ENCODE measurements at regions not wholly inside any gene's neighbourhood (a gene's known extent, or its start where the extent isn't known, plus 50 kb on each side); places are given as distances from the start of the nearest gene placed in this dataset.
"Not testable (repeated sequence)": the region's sequence is repeated elsewhere in the genome, so short reads cannot be mapped to it uniquely, and the experiment has no call there.

DNA sequence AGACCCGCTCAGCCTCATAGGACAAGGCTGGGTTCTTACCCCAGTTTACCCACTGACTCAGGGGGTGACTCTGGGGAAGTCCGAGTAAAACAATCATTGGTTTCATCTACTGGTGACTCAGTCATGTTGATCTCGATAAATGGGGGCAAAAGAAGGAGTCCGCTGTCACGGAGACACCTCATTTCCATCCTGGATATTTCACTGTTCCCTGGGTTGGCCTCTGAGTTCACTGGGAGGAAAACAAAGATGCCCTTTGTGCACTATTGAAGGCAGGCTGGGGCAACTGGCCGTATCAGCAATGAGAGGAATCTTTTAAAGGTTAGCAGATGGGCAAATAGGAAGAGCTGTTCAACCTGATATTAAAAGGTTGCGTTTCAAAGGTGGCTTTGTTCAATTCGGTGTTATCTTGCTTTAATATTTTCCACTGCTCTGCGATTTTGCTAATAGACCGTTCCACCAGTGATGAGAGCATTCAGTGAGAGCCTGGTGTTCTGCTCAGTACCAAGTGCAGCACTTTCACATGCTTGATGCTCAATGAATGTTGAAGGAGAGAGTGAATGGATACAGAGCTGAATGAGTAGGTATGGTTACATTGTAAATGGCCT lies 110.2 kb upstream of the EGFLAM start:
- no peak for DNase-seq

DNA sequence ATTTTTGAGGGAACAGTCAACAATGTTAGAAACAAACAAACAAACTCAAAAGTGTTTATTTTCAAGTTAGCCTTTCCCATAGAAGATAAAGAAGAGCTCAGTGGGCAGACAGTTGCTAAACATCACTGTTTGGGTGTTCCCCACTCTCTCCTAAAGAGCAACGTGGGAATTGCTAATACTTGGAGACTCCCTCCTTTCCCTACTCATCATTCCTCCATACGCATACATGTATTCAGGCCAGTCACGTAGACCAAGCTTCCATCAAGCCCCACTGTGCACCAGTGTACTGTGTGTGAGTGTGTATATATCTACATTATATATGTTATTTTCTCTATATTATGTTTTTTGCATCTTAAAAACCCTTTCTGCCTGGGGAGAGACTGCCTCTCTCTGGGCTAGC lies 115.0 kb upstream of the EGFLAM start:
- DNase-seq, result no peak

DNA sequence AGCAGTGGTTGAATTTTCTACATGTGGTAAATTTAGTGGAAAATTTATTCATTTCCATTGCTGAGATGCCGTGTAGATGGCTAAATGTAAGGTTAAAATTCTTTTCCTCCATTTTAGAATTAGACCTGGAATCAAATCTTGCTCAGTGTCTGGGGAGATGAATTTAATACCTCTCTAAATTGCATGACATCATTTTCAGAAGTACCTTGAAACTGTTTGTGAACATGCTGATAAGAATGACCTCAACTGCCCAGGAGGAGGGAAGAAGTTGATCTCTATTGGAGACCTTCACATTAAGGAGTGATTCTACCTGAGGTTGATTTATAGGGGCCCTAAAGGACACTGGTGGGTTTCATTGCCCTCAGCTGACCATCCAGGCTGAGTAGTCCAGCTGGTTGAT lies 116.7 kb upstream of the EGFLAM start:
- DNase-seq, result no peak

DNA sequence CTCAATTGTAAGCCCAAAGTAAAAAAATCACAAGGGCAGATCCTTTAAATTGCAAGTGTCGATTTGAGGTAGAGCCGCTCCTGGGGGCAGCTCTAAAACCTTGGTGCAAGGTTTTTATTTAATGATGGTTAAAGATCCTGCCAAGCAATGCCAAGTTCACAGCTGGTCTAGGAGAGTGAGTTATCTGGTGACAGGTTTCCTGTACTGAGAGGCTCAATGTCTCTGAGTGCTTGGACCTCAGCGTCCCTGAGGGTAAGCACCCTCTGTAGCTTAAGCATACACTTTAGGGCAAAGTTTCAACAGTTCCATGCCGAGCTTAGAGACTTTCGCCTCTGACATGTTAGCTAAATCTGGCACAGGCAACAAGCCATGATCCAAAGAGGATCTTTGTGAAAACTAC lies 119.8 kb upstream of the EGFLAM start:
- DNase-seq, result no peak

DNA sequence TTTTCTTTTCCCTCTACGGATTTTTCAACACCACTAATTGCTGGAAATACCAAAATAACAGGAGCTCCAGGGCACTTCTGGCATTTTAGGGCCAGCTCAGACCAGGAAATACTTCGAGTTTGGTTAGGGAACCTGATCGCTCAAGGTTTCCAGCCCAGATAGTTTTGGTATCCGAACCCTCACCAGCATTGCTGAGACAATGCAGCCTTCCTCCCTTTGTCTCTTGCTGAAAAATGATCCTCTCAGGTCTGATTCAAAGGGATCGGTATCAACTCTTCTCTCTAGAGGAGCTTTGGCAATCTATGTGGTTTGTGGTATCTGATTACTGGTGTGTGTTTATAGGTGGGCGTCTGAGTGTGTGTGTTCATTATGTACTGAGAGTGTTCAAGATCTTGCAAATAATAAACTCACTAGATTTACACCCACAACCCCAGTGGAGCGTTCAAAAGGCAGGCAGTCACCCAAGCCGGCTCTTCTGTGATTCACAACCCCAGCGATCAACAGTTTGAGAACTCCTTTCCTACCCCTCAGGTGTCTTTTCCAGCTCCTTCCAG lies 122.8 kb upstream of the EGFLAM start:
- no peak for DNase-seq

DNA sequence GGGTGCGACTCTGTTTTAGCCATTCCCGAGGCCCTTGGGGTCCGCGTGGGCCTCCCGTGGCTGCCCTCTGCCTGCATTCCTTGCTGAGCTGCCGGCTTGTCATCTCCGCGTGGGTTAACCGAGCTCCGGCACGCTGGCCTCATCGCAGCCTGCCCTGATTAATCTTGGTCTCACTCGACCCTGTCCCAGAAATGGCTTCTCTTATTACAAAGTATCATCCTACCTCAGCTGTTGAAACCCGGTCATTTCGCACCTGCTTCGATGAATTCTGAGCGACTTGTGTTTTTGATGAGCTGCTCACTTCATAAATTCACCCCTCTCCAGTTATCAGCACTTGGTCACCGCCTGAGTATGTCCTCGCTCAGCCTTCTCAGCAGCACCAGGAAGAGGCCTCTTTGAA lies 123.5 kb upstream of the EGFLAM start:
- DNase-seq, result no peak

DNA sequence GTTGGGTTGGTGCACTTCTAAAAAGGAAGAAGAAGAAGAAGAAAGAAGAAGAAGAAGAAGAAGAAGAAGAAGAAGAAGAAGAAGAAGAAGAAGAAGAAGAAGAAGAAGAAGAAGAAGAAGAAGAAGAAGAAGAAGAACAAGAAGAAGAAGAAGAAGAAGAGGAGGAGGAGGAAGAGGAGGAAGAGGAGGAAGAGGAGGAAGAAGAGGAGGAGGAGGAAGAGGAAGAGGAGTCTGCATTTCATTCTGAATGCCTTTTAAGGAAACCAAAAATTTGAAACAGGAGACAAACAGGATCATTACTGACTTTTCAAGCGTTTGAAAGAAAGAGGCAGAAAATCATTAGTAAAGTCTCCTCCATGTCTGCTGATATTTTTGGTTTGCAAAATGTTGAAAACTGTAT lies 124.1 kb upstream of the EGFLAM start:
- DNase-seq, result not testable (repeated sequence)

DNA sequence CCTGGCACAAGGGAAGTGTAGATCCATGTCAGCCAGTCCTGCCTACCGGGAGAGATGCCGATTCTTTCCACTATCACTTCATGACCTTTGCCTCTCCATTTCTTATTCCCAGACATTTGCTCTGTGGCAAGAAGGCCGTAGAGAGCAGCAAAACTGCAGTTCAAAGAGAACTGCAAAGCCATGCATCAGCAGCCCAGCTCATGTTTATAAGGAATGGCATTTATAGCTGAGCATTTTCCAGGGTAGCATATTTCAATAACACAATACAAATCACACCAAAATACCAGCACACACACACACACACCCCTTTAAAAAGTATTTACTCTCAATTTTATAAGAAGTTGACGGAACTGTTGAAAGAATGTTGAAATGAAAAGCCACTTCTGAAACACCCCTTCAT lies 126.7 kb upstream of the EGFLAM start:
- DNase-seq, result no peak

DNA sequence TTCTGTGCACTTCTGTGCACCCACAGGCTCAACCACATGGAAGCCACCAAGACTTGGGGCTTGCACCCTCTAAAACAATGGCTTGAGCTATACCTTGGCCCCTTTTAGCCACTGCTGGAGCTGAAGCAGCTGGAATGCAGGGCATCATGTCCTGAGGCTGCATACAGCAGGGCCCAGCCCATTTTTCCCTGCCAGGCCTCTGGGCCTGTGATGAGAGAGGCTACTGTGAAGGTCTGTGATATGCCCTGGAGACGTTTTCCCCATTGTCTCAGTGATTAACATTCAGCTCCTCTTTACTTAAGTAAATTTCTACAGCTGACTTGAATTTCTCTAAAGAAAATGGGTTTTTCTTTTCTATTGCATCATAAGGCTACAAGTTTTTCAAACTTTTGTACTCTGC lies 134.0 kb upstream of the EGFLAM start:
- no peak for DNase-seq

DNA sequence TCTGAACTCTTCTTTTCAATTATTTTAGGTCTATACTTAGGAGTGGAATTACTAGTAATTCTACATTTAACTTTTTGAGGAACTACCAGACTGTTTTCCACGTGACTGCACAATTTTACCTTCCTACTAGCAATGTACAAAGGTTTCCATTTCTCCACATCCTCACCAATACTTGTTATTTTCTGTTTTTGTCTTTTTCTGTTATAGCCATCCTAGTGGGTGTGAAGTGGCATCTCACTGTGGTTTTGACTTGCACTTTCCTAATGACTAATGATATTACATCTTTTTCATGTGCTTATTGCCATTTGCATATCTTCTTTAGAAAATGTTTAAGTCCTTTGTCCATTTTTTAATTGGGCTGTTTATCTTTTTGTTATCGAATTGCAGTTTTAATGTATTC lies 136.9 kb upstream of the EGFLAM start:
- DNase-seq, result no peak

DNA sequence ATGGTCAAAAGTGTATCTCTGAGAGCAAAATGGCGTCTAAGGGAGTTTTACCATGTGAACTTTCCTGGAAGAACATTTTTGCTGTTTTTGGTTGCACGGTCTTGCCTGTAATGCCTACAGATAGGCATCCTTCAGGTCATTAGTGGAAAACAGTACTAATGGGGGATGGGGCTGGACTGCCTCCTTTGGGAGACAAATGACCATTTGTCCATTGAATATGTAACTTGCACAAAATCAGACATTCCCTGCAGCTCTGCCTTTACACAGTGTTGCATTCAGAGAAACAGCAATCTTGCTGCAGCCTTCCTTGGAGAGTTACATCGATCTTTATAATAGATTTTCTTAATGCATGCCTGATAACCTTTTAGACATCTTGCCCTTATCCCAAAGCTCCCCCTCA lies 138.5 kb upstream of the EGFLAM start:
- no peak for DNase-seq

DNA sequence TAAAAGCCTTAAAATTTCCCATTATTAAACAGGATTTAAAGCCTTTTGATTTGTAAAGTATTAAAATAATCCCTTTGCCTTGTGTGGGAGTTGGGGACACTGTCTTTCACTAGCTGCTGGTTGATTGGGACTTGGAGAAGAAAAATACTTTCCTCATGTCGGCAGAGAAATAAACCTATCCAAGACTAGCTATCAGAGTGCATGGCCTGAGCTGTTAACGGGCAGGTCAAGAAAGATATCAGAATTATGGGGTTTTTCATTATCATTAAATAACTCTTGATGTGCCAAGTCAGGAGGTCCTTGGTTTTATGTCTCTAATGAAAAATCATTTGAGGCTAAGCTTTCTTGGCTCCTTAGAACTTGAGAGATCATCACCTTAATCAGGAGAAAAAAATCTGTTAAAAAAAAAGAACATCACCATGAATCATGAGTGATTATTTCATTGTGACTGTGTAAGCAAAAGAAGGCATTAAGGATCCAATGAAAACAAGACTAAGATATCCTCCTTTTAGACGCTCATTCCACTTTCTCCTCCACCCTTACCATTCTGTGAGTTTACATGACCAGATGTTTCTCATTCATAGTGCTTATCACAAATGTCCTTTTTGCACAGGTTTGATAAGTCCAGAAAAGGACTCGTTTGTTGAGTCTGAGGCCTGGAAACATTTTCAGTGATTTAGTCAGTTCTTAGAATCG lies 140.4 kb upstream of the EGFLAM start:
- no peak for DNase-seq

DNA sequence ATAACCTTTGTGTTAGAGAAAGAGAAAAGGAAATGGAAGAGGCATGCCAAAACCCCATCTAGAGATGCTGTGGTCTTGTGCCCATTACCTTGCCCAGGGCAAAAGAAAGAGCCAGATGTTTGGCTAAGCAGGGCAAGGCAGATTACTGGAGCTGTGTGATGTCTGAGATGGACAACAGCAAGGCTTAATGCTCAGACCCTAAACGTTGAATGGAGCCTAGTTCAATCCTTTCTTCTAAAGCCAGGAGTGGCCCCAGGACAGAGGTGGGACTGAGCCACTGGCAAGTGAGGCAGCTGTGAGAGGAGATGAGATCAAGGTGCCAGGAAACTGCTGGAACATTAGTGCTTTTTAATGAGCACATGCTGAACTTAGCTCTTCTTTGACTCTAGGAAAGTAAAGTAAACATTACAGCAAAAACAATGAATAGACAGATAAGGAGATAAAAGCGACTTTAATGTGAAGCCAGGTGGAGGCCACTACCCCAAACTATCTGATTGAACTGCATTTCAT lies 143.0 kb upstream of the EGFLAM start:
- no peak for DNase-seq

DNA sequence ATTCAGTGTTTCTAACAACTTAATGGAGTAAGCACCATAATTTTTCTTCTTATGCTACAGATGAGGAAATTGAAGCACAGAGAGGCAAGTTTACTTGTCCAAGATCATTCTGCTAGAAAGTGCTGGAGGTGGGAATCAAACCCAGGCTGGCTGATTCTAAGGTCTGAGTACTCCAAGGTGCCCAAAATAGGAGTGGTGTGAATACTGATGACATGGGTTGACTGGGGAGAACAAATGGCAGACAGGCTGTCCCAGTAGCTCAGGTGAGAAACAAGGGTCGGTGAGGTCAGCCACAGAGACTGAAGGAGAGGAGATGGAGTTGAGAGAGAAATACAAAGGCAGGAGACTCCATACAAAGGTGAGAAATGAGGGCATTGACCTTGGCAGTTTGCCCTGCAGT lies 144.5 kb upstream of the EGFLAM start:
- no peak for DNase-seq

DNA sequence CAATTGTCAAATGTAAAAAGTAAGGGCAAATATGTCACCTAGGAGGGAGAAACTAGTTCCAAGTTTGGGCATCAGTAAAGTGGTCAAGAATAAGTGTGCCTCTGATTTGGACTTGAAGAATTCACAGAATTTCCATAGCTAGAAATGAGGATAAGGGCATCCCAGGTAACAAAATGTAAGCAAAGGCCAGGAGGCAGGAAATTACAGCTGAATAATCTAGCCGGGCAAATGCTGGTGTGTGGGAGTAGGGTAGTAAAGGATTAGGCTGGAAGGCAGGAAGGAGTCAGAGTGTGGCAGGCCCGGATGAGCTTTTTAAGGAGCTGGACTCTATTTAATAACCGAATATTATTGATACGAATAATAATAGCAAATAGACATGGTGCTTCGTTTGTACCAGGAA lies 144.9 kb upstream of the EGFLAM start:
- DNase-seq, result no peak

DNA sequence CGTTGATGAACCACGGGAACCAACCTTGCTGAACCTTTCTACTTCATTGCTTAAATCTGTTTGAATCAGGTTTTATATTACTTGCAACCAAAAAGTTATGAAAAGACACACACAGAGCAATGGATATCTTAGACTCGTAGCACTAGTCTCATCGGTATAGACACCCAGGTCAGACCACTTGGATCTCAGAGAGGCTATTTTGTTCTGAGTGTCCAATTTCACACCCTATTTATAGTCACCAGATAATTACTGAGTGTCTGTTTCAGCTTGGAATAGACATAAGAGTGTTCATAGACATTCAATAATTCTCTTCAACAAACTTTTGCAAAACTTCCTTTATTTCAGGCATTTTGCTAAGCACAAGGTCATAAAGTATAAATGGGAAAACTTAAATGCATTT lies 145.4 kb upstream of the EGFLAM start:
- no peak for DNase-seq

DNA sequence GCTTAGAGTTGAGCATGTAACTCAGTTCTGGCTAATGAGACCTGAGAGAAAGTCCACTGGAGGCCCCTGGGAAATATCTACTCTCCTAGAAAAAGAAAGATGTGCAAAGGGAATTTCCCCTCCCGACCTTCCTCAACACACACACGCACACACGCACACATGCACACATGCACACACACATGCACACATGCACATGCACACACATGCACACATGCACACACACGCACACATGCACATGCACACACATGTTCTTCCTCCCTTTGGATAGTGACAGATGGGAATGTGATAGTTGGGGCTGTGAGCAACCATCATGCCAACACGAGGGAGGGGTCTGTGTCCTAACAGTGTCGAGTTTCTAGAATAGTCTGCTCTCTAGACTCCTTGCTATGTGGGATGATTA lies 148.2 kb upstream of the EGFLAM start:
- DNase-seq, result no peak

DNA sequence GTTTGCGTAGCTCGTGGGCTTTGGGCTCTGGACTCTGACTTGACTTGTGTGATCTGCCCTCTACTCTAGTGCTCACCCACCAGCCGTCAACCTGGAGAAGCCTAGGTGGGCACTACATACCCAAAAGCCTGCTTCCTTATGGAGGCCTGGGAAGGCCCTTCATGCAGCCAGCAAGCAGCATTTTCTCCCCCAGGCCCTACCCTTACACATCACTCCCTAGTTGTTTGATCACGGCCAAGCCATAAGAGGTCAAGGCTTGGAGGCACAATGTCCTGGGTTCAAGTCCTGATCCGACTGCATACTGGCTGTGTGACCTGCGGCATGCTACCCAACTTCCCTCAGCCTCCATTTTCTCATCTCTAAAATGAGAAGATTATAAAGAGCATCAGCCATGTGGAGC lies 151.3 kb upstream of the EGFLAM start:
- no peak for DNase-seq

DNA sequence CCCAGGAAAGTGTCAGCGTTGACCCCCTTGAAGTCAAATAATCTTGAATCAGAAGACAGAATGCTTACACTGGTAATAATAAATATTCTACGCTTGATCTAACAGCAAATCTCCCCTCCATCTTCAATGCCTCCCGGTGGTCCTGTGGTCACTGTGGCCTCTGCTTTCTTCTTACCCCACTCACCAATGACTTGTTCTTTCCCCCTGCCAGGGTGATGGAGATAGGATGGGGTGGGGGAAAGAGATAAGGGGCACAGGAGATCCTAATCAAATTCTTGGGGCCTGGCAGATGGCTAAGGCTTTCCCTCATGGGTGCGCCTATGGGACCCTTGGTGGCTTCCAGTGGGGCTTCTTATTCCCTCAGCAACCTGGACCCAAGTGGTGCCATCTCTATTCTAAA lies 152.6 kb upstream of the EGFLAM start:
- DNase-seq, result no peak

DNA sequence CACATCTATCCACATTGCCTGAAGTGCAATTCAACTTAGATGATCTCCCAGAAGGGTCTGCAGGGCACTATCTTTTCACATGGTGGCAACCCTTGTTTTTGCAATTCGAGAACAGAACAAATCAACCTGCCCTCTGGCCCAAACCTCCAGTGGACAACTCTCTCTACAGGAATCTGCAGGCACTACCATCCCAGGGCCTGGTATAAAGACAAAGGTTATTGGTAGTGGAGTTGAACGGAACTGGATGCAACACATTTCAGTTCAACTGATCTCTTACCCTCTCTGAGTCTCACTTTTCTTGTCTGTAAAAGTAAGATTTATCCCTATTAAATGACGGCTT lies 153.2 kb upstream of the EGFLAM start:
- no peak for DNase-seq

DNA sequence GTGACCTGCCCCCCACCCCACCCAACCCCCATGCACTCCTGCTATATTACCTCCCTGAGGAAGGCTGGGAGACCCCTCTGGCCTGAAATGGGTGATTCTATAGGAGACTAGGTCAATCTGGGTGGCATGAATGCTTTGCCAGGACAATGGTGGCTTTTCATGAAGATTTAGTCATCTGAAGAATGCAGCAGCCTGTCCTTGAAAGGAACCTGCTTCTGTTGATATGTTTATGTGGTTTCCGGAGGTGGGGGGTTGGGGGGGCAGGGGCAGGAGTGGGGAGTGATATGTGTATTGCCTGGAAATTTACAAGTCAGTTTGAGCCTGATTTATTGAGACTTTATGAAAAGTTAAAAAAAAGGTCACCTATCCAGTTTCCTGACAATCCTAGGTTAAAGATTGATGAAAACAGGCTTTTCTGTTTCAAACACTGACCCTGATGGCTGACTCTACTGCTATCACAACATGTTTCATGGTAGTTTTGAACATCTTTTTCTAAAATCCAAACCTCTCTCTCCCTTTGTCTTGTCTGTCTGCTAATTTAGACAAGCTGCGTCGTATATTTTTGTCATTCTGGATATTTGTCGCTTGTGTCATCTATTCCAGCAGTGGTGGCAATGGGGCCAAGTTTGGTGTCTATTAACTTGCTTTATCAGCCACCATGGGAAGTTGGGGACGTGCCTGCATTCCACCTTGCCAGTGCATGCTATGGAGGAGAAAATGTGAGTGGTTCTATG lies 153.7 kb upstream of the EGFLAM start:
- DNase-seq, result no peak

DNA sequence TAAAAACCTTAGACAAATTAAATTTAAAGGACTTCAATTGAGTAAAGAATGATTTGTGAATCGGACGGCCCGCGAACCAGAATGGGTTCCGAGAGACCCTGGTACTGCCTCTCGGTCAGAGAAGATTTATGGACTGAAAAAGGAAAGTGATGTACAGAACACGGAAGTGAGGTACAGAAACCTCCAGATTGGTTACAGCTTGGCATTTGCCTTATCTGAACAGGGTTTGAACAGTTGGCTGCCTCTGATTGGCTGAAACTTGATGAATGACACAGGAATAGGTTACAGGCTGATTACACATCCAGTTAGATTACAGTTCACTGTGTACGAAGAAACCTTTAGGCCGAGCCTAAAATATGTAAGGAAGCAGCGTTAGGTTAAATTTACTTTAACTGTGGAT lies 156.5 kb upstream of the EGFLAM start:
- DNase-seq, result no peak

DNA sequence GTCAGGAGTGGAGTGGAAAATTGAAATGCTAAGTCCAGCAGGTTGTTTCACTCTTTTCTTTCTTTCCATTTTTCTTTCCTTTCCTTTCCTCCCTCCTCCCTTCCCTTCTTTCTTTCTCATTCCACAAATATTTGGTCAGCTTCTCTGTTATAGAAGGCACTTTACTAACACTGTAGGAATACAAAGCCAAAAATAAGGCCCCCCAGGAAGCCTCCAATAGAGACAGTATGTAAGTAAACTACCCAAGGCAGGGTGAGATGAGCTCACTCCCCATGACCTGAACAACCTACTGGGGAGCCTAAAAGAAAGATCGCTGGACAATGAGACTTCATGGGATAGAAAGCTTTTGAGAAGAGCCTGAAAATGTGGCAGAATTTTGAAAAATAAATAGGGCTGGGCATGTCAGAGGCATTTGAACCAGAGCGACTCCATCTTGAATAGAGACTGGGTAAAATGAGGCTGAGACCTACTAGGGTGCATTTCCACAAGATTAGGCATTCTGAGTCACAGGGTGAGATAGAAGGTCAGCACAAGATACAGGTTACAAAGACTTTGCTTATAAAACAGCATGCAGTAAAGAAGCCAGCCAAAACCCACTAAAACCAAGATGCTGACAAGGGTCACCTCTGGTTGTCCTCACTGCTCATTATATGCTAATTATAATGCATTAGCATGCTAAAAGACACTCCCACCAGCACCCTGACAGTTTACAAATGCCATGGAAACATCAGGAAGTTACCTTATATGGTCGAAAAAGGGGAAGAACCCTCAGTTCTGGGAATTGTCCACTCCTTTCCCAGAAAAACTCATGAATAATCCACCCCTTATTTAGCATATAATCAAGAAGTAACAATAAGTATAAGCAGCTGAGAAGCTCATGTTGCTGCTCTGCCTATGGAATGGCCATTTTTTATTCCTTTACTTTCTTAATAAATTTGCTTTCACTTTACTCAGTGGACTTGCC lies 158.9 kb upstream of the EGFLAM start:
- DNase-seq, result no peak

All from CD4-positive, alpha-beta T cell treated with Interleukin-4 for 1 hour (primary cell).